Body of pancreas (tissue), 4 donors: ENCODE measurements at regions not wholly inside any gene's neighbourhood (a gene's known extent, or its start where the extent isn't known, plus 50 kb on each side); places are given as distances from the start of the nearest gene placed in this dataset.
A peak's percentile ranks its signal among the peaks of the same experiment; 100 is the strongest.
"Not testable (repeated sequence)": the region's sequence is repeated elsewhere in the genome, so short reads cannot be mapped to it uniquely, and the experiment has no call there.

Source experiments
- ATAC-seq: fragments of 150-250 bp; one replicate; pipeline ENCODE4 v1.9.1; 2016
- DNase-seq, 4 donors: peaks; one replicate each; pipeline ENCODE4 v3.0.0-alpha.2; 2019
- H3K27ac ChIP-seq, 4 donors: fragments of 200-600 bp; sonication (generic); 1 replicate in 3 of 4; 2 replicates in 1 of 4; pipeline versions ENCODE4 v1.5.1 to v1.6.1; 2016 to 2019; ENCODE audit warnings: mild to moderate bottlenecking in 1 of 4, mixed read lengths in 1 of 4, moderate library complexity in 1 of 4
- H3K27me3 ChIP-seq, 2 donors: fragments of 200-600 bp; sonication (generic); one replicate each; pipeline ENCODE4 v1.6.0; 2016; ENCODE audit warnings: mild to moderate bottlenecking in 1 of 2
- H3K36me3 ChIP-seq, 2 donors: fragments of 200-600 bp; sonication (generic); replicated peaks in 1 of 2; 2 replicates each; pipeline ENCODE4 v1.5.1; 2016; ENCODE audit warnings: low read depth in 2 of 2; ENCODE audit not compliant: insufficient read depth in 1 of 2
- H3K4me1 ChIP-seq: fragments of 200-600 bp; sonication (generic); one replicate; pipeline ENCODE4 v1.6.0; 2016
- H3K4me3 ChIP-seq, 2 donors: fragments of 200-600 bp; sonication (generic); 1 replicate in 1 of 2; 2 replicates in 1 of 2; pipeline ENCODE4 v1.5.1; 2016 to 2019
- H3K9me3 ChIP-seq, 3 donors: fragments of 200-600 bp; sonication (generic); 1 replicate in 2 of 3; 2 replicates in 1 of 3; pipeline ENCODE4 v1.5.1; 2016
- POLR2A ChIP-seq, 3 donors: fragments of 450-650 bp; IDR thresholded peaks; one replicate each; pipeline ENCODE4 v1.6.1; 2016; ENCODE audit warnings: antibody characterized with exemption in 3 of 3, mild to moderate bottlenecking in 2 of 3
- whole genome bisulfite sequencing, 2 donors: methylation state at CpG; one replicate each; pipeline ENCODE4 v1.1.5; 2017; 5-methylcytosine and 5-hydroxymethylcytosine counted together
- intact Hi-C: fragments of 100-400 bp; cut with DNase I; formaldehyde crosslinking; loops from one replicate; pipeline ENCODE4 v1.15.1; 2023
- TF ChIP-seq, protein P1 (sequence below), 7 experiments: fragments of 450-650 bp in 4 of 7; fragments of 200-600 bp in 3 of 7; sonication (generic) in 3 of 7; IDR thresholded peaks; one replicate each; pipeline ENCODE4 v1.5.1; 2016 to 2019; ENCODE audit warnings: antibody characterized with exemption in 7 of 7

DNA sequence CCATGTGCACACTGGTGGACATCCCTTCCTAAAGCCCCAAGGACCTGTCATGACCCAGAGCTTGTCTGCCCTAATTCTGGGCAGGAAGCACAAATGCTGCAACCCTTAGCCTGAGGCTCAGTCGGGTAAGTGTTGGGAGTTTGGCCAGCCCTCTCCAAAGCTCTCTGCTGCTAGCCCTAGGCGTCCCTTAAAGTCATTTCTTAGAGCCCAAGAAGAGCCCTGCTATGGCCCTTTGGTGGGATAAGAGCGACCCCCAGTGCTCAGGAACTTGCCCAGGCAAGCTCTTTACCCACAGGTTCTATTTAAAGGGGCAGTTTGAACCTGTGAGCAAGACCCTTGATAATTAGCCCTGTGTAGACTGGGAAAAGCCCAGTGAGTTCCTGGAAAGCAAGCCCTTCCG is 356.8 kb downstream of the RRAGC start:
- no peaks in the 10 kb centered on the region for H3K4me1 ChIP-seq

DNA sequence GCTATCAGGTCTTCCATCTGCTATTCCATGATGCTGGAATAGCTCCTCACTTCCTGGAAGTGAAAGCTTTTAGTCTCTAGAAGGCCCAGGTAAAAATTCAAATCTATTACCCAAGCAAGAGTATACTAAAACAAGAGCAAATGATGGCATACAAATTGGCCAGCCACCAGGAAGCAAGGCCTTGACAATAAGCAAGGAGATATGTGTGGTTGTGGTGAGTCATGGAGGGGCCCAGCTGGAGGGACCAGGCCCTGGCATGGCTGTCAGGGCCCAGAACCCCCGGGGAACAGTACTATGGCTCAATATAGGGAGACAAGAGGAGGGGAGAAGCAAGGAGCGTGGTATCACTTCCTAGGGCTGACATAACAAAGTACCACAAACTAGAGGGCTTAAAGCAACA is 358.7 kb downstream of the RRAGC start:
- intact Hi-C loops, result no loop called here
- WGBS, 2 donors, result 53 to 54% methylated on average over 2 of the region's 2 CpGs
- H3K27me3 ChIP-seq, result no peaks in the 10 kb centered on the region
- DNase-seq, result no peak
- TF ChIP-seq POLR2A (IDR thresholded peaks at IDR 0.05), result no peak
- TF ChIP-seq, protein P1, sequence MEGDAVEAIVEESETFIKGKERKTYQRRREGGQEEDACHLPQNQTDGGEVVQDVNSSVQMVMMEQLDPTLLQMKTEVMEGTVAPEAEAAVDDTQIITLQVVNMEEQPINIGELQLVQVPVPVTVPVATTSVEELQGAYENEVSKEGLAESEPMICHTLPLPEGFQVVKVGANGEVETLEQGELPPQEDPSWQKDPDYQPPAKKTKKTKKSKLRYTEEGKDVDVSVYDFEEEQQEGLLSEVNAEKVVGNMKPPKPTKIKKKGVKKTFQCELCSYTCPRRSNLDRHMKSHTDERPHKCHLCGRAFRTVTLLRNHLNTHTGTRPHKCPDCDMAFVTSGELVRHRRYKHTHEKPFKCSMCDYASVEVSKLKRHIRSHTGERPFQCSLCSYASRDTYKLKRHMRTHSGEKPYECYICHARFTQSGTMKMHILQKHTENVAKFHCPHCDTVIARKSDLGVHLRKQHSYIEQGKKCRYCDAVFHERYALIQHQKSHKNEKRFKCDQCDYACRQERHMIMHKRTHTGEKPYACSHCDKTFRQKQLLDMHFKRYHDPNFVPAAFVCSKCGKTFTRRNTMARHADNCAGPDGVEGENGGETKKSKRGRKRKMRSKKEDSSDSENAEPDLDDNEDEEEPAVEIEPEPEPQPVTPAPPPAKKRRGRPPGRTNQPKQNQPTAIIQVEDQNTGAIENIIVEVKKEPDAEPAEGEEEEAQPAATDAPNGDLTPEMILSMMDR (IDR thresholded peaks at IDR 0.05), result no peak
- H3K9me3 ChIP-seq, result no peaks in the 10 kb centered on the region
- no peak overlapping the region for H3K4me3 ChIP-seq
- no peak for ATAC-seq
- H3K4me1 ChIP-seq, result no peaks in the 10 kb centered on the region
- no peaks in the 10 kb centered on the region for H3K36me3 ChIP-seq
- H3K27ac ChIP-seq, result no peak overlapping the region

More for the DNA sequence above, 356.8 kb downstream of the RRAGC start:
- no peak for DNase-seq
- Histone ChIP-seq H3K27ac (no peak overlapping the region), H3K4me3 (no peak overlapping the region), H3K27me3 (no peaks in the 10 kb centered on the region), H3K9me3 (no peaks in the 10 kb centered on the region), H3K36me3 (no peaks in the 10 kb centered on the region)
- no peak for TF ChIP-seq POLR2A (IDR thresholded peaks at IDR 0.05)
- TF ChIP-seq, protein P1 (IDR thresholded peaks at IDR 0.05), result no peak
- intact Hi-C loops, result no loop called here
- ATAC-seq, result no peak
- WGBS, 2 donors, result 17 to 27% methylated on average over 3 to 4 of the region's 4 CpGs

DNA sequence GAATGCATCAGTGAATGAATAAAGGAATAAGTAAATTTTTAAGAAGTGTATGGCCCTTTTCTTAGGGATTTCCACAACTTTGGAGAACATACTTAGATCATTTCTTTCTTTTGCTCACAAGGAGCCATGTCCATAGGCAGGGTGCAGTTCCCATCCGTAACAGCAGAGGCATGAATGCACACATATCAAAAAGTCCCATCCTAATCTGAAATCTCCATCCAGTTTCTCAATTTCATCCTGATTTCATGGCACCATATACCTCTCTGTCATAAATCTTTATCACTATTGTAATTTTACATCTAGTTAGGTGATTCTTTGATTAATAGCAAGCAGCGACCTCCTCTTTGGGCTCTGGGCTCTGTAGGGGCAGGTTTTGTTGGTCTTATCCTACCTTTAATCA is 359.2 kb downstream of the RRAGC start:
- intact Hi-C loops, result no loop called here
- 59 to 71% methylated on average over 2 of the region's 2 CpGs for WGBS, 2 donors
- no peaks in the 10 kb centered on the region for H3K4me1 ChIP-seq
- DNase-seq (no peak), ATAC-seq (no peak)
- H3K4me3 ChIP-seq, result no peak overlapping the region
- no peaks in the 10 kb centered on the region for H3K36me3 ChIP-seq
- no peak overlapping the region for H3K27ac ChIP-seq
- no peaks in the 10 kb centered on the region for H3K27me3 ChIP-seq
- TF ChIP-seq, protein P1 (IDR thresholded peaks at IDR 0.05), result peak in 1 of 7 experiments; percentile 12
- no peak for TF ChIP-seq POLR2A (IDR thresholded peaks at IDR 0.05)
- no peaks in the 10 kb centered on the region for H3K9me3 ChIP-seq

DNA sequence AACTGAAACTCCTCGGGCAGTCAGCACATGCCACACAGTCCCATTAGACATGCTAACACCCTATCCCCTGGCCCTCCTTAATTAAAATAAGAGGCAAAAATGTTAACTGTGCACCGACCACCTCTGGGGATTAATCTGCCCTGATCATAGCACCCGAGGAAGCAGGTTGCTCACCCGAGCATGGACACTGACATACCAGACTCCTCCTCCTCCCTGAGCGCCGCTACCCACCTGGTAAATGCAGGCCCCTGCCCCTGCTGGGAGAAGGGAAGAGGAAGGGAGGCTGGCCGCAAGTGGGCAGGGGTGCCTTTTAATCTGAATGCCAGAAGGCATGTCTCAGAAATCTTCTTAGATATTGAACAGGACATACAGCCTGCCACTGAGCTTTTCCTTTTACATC is 360.9 kb downstream of the RRAGC start:
- no peak for TF ChIP-seq POLR2A (IDR thresholded peaks at IDR 0.05)
- TF ChIP-seq, protein P1 (IDR thresholded peaks at IDR 0.05), result no peak
- Histone ChIP-seq H3K36me3 (no peaks in the 10 kb centered on the region), H3K4me3 (no peak overlapping the region), H3K27me3 (no peaks in the 10 kb centered on the region), H3K4me1 (no peaks in the 10 kb centered on the region), H3K27ac (no peak overlapping the region), H3K9me3 (no peaks in the 10 kb centered on the region)
- no peak for ATAC-seq
- DNase-seq, result no peak
- 36% methylated on average over 7 of the region's 7 CpGs for WGBS, 2 donors
- intact Hi-C loops, result no loop called here

DNA sequence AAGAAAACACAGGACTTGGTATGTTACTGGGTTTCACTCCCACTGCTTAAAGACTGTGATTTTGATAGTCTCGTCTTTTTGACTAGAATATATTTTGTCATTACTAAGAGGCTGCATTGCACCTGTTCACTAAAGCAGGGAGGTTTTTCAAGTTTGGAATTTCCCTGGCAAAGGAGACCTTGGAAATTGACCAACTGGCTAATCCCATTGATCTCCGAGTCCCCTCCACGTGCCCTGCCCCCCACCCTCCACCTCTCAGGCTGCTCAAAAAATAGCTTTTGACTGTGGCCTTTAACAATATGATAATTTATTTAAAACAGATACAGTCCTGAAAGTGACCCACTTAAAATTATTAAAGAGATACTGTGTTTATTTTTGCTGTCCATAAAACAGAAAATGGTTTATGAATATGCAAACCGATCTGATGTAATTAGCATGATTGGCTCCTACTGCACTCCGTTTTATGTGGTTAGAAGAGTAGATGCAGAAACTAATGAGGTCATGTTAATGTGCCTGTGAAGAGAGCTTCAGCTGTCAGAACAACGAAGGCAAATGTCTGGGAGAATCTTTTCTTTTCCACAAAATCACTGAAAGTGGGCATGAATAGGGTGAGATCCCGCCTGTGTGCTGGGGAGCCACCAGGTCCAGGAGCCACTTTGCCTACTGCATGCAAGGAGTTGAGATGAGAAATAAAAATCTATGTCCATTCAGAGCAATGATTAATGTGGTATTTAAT is 361.5 kb downstream of the RRAGC start:
- no peak for TF ChIP-seq POLR2A (IDR thresholded peaks at IDR 0.05)
- TF ChIP-seq, protein P1 (IDR thresholded peaks at IDR 0.05), result no peak
- H3K36me3 ChIP-seq, result no peaks in the 10 kb centered on the region
- no peak overlapping the region for H3K27ac ChIP-seq
- H3K27me3 ChIP-seq, result no peaks in the 10 kb centered on the region
- H3K4me3 ChIP-seq, result no peak overlapping the region
- no peak for ATAC-seq
- H3K4me1 ChIP-seq, result no peaks in the 10 kb centered on the region
- WGBS, 2 donors, result 40 to 49% methylated on average over 7 of the region's 7 CpGs
- intact Hi-C loops, result no loop called here
- H3K9me3 ChIP-seq, result no peaks in the 10 kb centered on the region
- no peak for DNase-seq

DNA sequence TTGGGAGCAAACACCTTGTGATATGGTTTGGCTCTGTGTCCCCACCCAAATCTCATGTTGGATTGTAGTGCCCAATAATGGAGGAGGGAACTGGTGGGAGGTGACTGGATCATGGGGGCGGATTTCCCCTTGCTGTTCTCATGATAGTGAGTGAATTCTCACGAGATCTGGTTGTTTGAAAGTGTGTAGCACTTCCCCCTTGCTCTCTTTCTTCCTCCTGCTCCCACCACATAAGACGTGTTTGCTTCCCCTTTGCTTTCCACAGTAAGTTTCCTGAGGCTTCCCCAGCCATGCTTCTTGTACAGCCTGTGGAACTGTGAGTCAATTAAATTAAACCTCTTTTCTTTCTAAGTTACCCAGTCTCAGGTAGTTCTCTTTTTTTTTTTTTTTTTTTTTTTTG is 366.3 kb downstream of the RRAGC start:
- H3K4me3 ChIP-seq, H3K27me3 ChIP-seq, DNase-seq, H3K36me3 ChIP-seq, H3K4me1 ChIP-seq, ATAC-seq, H3K9me3 ChIP-seq, H3K27ac ChIP-seq, intact Hi-C loops: not testable (repeated sequence)
- WGBS, 2 donors, result 35 to 55% methylated on average over 3 of the region's 3 CpGs
